HG03108 (cell line): ENCODE measurements at regions not wholly inside any gene's neighbourhood (a gene's known extent, or its start where the extent isn't known, plus 50 kb on each side); places are given as distances from the start of the nearest gene placed in this dataset.
"Not testable (repeated sequence)": the region's sequence is repeated elsewhere in the genome, so short reads cannot be mapped to it uniquely, and the experiment has no call there.

Experiments used
- ATAC-seq: cut with Tn5 transposase; IDR thresholded peaks from one replicate; pipeline ENCODE4 v1.9.1; 2021; ENCODE audit warnings: moderate library complexity; ENCODE audit not compliant: unreplicated experiment

DNA sequence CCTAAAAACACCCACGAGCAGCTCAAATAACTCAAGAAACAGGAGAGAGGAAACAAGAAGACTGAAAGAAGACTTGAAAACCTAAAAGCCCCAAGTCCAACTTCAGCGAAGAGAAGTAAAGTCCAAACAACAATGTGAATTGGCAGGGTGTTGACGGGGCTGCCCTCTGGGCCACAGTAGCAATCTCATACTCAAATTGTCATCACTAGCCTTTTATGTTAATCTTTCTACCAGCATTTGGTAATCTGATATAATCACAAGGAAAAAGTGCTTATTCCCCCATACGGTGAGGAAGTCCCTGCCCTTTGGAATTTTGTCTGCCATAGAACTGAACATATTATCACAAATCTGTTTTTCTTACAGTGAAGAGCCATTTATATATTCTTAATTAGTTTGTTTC lies 51.5 kb upstream of the IFNE start:
- ATAC-seq, result no peak

DNA sequence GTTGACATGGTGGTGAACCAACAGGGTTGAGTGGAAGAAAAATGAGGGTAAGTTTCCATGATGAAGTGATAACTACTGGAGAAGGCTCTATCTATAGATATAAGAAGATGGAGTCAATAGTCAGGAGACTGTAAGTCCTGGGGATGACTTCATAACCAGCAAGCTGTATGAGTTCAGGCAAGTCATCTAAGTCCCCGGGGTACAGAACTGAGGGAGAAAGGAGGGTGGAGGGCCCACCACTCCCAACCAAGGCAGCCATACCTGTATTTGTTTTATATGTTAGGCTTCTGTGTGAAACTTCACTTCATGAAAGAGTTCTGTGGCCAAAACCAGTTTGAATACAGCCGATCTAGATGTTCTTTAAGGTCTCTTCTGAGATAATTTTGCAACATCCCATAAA lies 53.3 kb upstream of the IFNE start:
- ATAC-seq, result no peak

DNA sequence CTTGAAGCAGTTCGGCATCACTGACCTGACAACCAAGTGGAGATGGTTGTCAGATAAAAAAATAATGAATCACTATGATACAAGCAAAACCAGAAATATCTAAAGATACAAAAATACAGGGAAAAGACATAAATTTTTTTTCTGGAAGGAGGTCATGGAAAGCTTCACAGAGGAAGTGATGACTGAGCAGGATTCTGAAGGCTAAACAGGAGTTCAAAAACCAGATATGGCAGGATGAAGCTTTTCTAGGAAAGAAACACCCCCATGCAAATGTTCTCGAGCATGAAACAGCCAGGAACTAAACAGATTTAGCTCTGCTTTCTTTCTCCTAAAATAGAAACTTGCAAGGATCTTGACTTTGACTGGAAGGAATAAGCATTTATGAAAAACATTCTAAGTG lies 60.7 kb upstream of the IFNE start:
- ATAC-seq, result no peak

DNA sequence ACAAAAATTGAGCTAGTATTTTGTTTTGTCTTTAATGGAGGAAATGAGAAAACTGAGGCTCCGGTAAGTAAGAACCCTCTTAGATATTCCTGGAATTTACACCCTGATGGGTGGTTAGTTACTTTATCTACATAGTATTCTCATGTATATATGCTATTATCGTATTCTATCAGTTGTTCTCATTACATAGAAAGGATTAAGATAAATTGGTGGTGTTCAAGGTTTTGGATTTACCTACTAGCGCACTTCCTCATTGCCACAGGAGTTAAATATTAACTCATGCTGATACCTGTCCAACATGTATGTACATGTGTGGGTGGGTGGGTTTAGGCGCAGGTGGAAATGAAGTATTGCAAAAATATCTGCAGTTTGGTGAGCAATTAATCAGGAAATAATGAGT lies 61.1 kb upstream of the IFNE start:
- ATAC-seq, result no peak

DNA sequence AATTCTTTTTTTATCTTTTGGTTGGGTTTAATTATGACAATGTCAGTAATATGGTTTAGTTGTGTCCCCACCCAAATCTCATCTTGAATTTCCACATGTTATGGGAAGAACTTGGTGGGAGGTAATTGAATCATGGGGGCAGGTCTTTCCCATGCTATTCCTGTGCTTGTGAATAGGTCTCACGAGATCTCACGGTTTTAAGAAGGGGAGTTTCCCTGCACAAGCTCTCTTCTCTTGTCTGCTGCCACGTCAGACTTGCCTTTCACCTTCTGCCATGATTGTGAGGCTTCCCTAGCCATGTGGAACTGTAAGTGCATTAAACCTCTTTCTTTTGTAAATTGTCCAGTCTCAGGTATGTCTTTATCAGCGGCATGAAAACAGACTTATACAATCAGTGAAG lies 61.7 kb upstream of the IFNE start:
- ATAC-seq, result not testable (repeated sequence)

DNA sequence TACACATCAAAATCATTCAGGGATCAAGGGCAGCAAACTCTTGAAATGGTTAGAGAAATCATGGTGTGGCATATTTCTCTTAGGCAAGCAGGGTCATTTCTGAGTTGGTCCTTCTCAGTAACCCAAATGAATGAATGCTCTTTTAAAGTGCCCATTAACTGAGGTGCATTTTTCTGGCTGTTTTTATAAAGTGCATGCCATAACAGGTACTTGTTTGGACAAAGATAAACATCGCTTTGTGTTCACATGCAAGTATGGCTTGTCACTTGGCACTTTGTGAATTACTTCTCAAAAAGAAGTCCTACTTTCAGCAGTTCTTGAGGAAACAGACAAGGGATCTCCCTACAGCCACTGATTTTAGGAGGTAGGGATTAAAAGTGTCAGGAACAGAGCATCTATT lies 64.8 kb upstream of the IFNE start:
- ATAC-seq, result no peak

DNA sequence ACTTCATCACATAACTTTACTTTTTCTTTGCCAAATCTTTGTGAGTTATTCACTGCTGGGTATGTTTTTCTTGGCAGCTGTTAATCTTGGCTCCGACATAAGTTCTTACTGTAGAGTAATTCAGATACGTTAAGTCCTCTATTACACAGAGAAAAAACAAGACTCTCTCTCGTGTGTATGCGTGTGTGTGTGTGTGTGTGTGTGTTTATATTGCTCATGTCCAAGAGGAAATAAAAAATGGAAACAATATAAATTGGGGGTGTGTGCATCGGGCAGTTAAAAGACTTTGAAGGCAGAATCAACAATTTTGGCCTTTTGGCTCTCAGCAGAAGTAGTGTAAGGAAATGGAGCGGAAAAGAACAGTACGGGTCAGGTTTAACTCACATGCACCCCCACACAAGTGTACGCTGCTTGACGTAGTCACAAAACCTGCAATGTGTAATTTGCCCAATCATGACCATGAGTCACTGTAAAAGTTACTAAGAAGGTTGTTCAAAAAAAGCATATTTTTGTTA lies 67.2 kb upstream of the IFNE start:
- ATAC-seq, result no peak

DNA sequence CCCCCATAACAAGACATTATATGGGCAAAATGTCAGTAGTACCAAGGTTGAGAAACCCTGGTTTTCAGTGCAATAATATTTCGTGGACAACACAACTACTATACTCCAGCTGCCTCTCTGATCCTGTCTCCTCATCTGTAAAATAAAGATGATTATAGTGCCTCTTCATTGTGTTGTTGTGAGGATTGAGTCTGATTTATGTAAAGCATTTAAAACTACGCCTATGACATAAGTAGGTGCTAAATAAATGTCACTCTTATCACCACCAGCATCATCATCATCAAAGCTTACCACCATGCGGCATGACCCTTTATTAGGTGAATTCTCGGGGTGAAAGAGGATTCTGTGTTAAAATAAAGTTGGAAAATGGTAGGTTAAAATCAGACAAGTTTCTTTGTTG lies 67.8 kb upstream of the IFNE start:
- no peak for ATAC-seq

DNA sequence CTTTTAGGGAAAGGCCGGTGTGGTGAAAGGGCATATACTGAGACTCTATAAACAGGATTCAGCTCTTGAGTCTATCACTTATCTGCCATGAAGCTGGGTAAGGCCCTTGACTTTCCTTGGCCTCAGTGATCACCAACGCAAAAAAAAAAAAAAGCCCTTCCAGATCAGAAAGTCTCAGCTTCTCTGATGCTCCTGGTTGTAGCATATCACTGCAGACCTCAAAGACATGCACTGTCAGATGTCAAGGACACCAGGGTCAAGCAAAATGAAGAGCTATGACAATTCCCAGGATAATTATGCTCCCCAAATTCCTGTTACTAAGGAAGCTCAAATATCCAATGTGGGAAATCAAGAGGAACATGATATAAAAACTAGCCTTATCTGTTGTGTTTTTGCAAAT lies 68.3 kb upstream of the IFNE start:
- ATAC-seq, result no peak

DNA sequence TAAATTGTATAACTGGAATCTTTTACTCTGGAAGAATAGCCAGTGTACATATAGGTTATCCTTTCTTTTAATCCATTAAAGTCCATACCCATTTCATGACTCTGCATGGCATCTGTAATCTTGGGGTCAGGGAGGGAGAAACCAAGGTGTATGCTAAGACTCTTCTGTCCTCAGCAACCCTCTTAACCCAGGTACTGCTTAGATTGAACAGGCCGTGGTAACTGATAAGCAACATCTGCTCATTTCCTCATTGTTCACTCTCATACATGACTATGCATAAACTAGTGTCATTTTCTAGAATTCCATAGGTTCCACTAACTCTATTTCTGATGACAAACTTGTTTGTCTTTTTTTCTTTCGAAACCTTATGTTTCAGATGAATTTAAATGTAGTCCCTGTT lies 69.3 kb upstream of the IFNE start:
- no peak for ATAC-seq

DNA sequence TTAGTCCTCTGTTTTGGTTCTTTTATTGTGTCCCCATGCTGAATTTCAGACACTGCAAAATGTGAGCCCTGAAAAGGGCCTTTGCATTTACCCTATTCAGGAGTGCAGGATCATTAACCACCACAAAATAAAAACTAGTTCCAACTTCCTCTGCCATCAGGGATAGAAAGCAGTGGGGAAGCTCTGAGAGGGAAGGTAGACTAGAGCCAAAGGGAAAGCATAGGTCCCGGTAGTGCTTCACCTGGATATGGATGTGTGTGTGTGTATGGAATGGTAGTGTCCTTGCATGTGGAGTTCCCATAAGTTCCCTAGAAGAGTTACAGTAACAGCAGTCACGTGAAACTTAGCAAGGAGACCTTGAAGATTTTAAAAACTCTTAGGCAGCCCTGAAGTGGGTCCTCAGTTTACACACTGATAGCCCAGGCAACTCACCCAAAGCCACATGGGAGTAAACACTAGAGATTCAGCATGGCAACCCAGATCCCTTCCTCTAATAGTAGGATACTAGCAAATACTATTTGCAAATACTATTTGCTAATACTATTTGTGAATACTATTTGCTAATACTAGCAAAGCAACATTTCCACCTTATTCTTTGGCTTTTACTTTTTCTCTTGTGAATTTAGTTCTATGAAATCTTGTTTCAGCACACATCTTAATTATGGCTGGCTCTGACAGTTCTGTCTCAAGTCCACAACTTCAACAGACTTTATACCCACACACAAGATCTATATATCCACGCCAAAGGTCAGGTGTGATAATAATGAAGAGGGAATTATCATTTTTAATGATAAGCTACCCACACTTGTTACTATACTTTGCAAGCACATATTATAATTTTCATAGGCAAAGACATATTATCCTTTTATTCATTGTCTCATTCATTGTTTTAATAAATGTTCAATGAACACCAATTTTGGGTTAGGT lies 70.4 kb upstream of the IFNE start:
- ATAC-seq, result no peak

DNA sequence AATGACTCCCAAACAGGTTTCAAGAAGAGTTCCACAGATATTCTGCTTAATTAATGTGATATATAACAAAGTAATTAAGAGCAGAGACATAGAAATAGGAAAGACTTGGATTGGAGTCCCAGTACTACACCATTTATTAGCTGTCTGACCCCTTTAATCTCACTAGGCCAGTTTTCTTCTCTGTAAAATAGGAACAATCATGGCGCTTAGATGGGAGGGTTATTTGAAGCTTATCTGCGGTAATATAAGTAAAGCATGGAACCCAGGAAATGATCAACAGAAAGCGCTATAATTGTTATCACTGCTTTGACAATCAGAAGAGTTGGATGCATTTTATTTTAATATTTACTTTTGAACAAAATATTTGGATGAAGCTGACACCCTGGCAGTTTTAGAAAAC lies 71.3 kb upstream of the IFNE start:
- no peak for ATAC-seq

DNA sequence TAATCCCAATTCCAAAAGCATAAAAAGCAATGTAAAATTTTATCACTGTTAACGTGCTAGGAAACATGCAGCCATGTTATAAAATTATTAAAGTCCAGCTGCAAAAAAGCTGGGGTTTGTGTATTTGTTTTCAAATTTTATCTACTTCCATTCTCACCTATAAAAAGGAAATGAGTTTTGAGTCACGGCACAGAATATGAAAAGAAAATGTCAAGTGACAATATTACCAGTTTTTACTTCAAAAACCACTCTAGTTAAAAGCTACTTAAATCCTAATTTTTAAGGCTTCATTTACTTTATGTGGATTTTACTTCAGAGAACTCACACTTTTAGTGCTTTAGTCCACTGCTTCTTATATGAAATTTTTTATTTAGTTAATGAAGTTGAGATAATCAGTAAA lies 72.7 kb upstream of the IFNE start:
- ATAC-seq, result no peak

DNA sequence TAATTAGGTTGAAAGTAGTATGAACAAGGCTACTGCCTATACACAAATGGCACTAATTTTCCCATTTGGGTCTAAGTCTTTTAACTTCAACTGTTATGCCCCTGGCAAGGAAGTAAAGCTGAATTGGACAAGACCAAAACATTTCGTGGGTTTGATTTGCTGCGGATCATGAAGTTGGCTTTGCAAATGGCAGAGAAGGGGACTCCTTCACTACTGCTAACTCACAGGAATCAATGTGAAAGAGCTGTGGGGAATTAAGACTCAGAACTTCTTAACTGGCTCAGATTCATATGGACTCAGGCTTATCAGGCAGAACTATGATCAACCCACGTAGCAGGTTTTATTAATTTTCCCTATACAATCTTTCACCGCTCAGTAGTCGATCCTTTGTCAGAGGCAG lies 73.8 kb upstream of the IFNE start:
- ATAC-seq, result no peak

DNA sequence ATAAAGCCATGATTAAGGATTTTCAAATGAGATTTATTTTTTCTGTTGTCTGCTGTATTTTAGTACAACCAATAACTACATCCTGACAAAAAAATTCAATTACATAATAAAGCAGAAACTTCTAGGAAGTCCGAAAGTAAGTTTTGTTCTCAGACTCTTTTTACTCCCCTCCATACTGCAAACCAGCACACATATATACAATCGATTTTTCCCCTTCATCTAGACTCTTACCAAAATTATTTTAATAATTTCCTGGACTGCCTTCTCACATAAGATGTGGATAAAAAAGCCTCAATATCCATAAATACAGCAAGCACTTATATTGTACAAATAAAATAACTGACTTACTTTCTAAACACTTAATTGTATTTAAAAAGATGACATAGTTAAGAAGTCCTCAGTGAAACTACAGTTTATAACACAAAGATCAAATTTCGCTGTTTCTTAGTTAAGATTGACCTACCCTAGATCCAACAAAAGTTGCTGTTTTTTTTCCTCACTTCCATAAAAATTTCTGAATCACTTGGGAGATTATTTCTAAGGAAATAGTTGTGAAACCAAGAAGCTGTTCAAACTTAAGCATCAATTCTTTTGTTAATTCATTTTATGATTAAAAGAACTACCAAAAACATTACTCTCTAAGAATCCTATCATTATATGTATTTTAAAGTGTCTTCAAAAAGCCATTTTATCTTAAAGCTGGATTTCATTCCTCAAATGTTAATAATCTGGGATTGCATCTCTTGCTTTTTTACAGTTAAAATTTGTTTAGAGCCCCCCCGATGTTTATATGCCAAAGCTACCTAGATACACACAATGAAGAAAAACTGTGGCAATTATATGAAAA lies 74.7 kb upstream of the IFNE start:
- no peak for ATAC-seq

DNA sequence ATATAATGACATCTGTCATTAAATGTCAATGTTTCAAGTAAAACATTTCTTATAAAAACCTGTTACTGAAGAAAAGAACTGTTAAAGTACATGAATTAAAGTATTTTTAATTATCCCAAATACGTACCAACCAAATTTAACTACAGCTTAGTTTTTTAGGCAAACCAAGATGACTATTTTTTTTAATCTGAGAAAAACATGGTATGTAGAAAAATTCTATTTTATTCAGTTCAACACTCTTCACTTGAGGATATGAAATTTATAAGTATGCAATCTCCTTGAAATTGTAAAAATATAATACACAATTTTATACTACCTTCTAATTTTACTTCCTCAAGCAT lies 75.3 kb upstream of the IFNE start:
- no peak for ATAC-seq

DNA sequence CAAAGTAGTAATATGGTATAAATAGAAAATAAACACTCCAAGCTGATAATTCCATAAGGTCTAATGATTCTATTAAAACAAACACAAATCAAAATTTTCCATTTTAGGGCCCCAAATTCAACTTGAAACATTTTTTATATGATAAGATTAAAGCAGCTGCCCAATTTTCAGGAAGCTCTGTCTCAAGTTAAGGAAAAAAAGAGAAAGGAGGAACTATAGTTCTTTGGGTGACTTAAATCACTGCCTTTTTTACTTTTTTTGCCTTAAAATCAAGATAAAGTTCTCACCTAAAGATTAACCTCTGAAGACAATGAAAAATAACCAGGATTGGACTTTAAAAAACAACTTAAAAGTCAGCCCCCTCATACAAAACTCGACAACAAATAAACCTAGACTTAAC lies 76.0 kb upstream of the IFNE start:
- ATAC-seq, result no peak

DNA sequence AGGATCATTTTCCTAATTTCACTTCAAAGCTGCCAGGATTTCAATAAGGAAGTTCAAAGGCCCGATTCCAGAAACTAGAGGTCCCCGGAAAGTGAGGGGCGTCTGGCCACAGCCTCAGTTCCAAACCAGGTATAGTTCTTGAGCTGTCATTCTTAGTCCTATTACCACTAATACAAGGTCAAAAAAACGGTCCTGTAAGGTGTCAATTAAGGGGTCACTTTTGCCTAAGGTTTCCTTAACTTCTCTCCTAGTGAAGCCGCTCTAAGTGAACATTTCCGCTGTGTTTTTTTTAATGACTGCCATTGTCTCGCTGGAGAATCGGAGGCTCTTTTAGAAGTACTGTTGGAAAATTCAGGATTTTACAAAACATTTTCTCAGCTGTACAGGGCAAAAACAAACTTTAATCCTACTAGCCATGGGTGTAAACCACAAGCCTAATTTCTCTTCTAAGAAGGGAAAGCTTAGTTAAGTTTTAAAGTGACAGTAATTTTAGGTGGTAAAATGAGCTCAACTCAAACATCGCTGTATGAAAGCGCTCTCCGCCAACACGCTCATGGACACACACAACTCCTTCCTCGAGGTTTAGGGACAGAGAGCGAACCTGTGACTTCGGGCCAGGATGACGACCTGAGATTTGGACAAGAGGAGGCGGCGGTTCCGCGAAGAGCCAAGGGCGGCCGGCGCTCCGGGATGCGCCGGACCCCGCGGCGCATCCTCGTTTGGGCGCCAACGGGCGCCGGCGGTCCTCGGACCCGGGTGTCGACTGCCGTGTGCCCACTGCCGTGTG lies 76.7 kb upstream of the IFNE start:
- no peak for ATAC-seq

DNA sequence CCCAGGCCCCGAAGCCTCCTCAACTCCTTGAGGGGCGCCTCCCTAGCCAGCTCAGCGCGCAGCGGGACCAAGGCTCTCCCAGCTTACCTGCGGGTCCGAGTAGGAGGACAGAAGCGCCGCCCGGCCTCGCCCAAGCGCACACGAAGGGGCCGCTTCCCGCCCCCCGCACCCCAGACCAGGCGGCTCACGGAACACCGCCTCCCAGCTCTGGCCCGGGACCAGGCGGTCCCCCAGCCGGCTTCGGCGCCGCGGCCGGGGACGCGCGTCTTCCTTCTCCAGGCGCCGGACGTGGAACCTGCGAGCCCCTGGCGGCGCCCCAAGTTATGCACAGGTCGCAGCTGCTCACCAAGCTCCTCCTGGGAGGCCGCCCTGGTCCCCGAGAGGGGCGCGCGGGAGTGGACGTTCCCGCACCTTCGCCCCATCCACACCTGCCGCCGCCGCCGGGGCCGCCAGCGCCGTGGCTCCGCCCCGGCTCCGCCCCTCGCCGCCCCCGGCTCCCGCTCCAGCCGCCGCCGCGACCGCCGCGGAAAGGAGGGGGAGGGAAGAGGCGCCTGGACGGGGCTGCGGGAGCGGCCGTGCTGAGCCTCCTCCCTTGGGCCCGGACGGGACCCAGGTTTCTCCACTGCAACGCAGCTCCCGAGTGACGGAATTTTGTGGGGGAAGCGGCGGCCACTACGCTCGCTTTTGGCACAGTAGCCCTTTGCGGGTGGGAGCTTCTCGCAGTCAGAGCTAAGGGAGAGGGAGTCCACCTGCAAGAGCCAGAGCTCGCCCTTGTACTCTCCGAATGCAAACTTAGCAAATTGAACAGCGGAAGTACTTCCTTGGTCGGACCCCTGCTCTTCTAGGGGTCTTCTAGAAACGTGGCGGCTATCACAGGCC lies 77.5 kb upstream of the IFNE start:
- no peak for ATAC-seq

DNA sequence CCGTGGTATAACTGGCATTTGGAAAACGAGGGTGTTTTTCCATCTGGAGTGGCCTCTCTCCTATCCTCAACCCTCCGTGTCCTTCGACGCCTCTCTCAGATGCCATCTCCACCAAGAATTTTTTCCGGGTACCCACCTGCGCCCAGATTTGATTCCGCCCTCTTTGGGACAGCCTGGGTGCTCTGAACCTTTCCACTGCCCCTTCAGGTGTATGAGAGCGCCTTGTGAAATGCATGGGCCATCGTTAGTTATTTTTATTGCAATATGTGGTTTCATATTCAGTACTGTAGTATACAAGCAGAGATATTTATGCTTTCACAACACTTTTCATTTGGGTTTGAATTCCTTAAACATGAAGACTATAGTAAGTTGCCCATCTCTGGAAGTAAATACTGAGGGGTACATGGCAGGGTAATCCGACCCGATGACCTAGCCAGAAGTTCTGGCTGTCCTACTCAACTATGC lies 78.2 kb upstream of the IFNE start:
- no peak for ATAC-seq
